HG02678 (cell line): ENCODE measurements at regions not wholly inside any gene's neighbourhood (a gene's known extent, or its start where the extent isn't known, plus 50 kb on each side); places are given as distances from the start of the nearest gene placed in this dataset.

ENCODE experiments used
- ATAC-seq: cut with Tn5 transposase; IDR thresholded peaks from one replicate; pipeline ENCODE4 v1.9.1; 2021; ENCODE audit warnings: mild to moderate bottlenecking, moderate library complexity; ENCODE audit not compliant: unreplicated experiment

GRCh38 chr6:19759117-19759880 lies 77.9 kb upstream of the ID4 start:
- ATAC-seq = no peak

DNA sequence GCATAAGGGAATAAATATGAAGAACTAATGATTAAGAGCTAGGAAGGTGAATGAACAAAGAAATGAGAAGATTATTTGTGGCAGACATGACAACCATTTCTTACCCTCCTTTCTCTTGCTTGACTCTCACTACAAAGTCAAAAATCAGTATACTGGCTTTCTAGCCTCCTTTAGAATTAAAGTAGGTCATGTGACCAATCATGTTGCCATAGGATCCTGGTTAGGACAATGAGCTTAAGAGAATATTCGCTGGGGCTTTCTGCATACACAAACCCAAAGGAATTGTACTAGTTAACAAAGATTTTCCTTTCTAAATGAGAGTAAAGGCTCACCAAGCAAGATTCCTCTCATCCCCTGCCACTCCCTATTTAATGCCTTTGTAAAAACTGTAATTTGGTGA lies 76.0 kb upstream of the ID4 start:
- no peak for ATAC-seq

GRCh38 chr6:19771753-19772336 lies 65.3 kb upstream of the ID4 start:
- ATAC-seq = no peak

DNA sequence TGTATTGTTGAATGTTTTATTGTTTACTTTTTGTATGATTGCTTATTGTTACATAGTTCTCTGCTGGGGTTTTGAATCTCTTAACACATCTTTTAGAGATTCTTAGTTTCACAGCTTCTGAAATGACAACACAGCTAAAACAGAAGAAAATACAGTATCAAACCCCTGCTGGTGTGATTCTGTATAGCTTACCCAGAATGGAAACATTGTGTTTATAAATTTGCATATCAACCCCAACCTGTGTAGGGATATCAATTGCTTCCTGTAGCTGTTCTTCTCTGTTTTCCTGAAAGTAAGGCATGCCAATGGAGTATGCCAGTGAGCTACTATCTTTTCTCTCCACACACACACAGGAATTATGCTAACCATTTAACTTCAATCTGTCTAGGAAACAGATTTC lies 64.3 kb upstream of the ID4 start:
- ATAC-seq = no peak

- no peak for ATAC-seq
Measured at GRCh38 chr6:19781269-19781668, 55.9 kb upstream of the ID4 start.

GRCh38 chr6:19782588-19782987 lies 54.6 kb upstream of the ID4 start:
- ATAC-seq = no peak
